ENCODE measurements at regions not wholly inside any gene's neighbourhood (a gene's known extent, or its start where the extent isn't known, plus 50 kb on each side); places are given as distances from the start of the nearest gene placed in this dataset.

GRCh38 chr1:58246549-58246948 is 300.0 kb downstream of the OMA1 start:
- no peak for TF ChIP-seq ZNF217 (IDR thresholded peaks at IDR 0.05)
- no peak for TF ChIP-seq ATF7 (IDR thresholded peaks at IDR 0.05; ENCODE audit: low read depth)
- TF ChIP-seq, protein P1, sequence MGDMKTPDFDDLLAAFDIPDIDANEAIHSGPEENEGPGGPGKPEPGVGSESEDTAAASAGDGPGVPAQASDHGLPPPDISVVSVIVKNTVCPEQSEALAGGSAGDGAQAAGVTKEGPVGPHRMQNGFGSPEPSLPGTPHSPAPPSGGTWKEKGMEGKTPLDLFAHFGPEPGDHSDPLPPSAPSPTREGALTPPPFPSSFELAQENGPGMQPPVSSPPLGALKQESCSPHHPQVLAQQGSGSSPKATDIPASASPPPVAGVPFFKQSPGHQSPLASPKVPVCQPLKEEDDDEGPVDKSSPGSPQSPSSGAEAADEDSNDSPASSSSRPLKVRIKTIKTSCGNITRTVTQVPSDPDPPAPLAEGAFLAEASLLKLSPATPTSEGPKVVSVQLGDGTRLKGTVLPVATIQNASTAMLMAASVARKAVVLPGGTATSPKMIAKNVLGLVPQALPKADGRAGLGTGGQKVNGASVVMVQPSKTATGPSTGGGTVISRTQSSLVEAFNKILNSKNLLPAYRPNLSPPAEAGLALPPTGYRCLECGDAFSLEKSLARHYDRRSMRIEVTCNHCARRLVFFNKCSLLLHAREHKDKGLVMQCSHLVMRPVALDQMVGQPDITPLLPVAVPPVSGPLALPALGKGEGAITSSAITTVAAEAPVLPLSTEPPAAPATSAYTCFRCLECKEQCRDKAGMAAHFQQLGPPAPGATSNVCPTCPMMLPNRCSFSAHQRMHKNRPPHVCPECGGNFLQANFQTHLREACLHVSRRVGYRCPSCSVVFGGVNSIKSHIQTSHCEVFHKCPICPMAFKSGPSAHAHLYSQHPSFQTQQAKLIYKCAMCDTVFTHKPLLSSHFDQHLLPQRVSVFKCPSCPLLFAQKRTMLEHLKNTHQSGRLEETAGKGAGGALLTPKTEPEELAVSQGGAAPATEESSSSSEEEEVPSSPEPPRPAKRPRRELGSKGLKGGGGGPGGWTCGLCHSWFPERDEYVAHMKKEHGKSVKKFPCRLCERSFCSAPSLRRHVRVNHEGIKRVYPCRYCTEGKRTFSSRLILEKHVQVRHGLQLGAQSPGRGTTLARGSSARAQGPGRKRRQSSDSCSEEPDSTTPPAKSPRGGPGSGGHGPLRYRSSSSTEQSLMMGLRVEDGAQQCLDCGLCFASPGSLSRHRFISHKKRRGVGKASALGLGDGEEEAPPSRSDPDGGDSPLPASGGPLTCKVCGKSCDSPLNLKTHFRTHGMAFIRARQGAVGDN (IDR thresholded peaks at IDR 0.05): no peak
- TF ChIP-seq ATF3 (IDR thresholded peaks at IDR 0.05; ENCODE audit: borderline replicate concordance, extremely low read depth, low read depth, low read length): no peak
- TF ChIP-seq, protein P2, sequence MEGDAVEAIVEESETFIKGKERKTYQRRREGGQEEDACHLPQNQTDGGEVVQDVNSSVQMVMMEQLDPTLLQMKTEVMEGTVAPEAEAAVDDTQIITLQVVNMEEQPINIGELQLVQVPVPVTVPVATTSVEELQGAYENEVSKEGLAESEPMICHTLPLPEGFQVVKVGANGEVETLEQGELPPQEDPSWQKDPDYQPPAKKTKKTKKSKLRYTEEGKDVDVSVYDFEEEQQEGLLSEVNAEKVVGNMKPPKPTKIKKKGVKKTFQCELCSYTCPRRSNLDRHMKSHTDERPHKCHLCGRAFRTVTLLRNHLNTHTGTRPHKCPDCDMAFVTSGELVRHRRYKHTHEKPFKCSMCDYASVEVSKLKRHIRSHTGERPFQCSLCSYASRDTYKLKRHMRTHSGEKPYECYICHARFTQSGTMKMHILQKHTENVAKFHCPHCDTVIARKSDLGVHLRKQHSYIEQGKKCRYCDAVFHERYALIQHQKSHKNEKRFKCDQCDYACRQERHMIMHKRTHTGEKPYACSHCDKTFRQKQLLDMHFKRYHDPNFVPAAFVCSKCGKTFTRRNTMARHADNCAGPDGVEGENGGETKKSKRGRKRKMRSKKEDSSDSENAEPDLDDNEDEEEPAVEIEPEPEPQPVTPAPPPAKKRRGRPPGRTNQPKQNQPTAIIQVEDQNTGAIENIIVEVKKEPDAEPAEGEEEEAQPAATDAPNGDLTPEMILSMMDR (IDR thresholded peaks at IDR 0.05 in 2 of 3, conservative IDR thresholded peaks at IDR 0.05 in 1 of 3; ENCODE audit: control insufficient read depth in 2 of 3, extremely low read depth in 1 of 3, insufficient read depth in 1 of 3, low read depth in 3 of 3, low read length in 3 of 3): no peak
- no peak for TF ChIP-seq SPI1 (IDR thresholded peaks at IDR 0.05; ENCODE audit: borderline replicate concordance, insufficient read depth, low read depth, low read length)
- TF ChIP-seq POLR2A (IDR thresholded peaks at IDR 0.05; ENCODE audit: low read depth, low read length): no peak
- no peak for TF ChIP-seq REST (IDR thresholded peaks at IDR 0.05; ENCODE audit: low read depth, low read length)
- no peak for TF ChIP-seq TCF12 (IDR thresholded peaks at IDR 0.05; ENCODE audit: low read depth, low read length)
- TF ChIP-seq USF2 (IDR thresholded peaks at IDR 0.05; ENCODE audit: borderline replicate concordance, low read depth, low read length): no peak
- no peak for TF ChIP-seq ZBTB33 (IDR thresholded peaks at IDR 0.05)

Data from GM12878 (cell line).